NCI-H524 (cell line): ENCODE measurements at regions not wholly inside any gene's neighbourhood (a gene's known extent, or its start where the extent isn't known, plus 50 kb on each side); places are given as distances from the start of the nearest gene placed in this dataset.

Experiments used
- DNase-seq, 2 experiments: peaks; one replicate each; lab custom pipeline; 2025; lab: John Stamatoyannopoulos, UW

DNA sequence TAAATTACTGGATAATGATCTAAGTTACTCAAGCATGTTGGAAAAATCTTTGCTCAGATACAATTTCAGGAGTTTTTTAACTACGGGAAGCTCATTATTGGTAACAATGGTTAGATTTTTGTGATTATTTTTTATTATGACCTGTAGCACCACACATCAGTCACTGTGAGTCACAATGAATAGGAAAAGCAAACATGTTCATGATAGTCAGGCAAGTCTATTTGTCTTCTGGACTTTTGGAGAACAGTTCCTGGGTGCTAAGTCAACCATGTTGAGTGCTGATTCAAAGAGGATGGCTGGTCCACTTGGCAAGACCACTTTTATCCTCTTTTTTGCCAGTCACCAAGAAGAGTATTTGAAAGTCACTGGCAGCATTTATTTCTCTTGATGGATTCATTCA, 403.2 kb downstream of the KIF4B start:
- DNase-seq, result no peak

DNA sequence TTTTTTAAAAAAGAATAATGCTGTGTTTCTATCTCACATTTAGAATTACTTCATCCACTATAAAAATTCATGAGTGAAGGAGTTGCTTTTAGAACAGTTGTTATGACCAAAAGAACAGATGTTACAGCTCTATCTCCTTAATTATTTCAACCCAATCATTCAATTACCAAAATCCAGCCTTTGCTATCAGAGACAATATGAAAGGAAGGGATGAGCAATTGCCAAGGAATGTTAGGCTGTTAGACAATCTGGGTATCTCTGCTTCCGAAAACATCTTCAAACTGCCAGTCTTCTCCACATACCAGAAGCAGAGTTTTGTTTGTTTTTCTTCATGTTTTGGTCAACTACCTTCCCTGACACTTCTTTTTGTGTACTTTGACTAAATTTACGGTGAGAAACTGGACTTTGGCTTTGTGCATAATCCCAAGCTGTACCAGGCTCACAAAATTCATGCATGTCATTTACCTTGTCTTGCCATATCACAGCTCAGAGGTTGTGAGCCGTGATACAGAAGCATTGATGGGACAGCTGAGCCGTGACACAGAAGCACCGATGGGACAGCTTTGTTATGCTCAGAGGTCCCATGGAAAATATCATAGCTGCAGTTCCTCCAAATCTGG, 405.5 kb downstream of the KIF4B start:
- DNase-seq, result peak in 1 of 2 experiments; percentile 46

DNA sequence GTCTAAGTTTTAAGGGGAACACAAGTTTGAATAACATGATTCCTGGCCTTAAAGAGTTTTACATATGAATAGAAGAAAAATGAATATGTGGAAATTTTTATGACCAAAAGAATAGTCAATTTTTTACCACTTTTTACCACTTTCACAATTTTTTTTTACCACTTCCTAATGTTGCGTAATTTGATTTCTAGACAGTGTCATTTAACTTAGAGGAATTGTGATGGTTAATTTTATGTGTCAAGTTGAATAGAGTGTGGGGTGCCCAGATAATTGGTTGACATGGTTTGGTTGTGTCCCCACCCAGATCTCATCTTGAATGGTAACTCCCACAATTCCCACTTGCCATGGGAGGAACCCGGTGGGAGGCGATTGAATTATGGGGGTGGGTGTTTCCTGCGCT, 416.6 kb downstream of the KIF4B start:
- no peak for DNase-seq

DNA sequence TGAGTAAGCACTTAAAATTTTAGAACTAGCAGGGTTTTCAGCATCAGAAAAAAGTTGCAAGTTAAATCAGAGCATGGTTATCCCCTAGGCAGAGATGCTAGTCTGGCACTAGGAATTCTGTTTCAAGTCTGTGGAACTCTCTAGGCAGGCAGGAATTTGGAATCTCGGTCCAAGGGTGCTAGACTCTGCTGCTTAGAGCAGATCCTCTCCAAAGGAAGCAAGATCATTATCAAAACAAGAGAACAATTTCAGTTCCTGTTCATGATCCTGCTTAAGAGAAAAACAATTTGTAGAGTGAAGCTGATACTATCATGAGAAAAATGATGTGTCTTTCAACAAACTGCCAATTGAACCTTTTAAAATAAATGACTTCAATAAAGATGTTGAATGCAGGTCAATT, 420.7 kb downstream of the KIF4B start:
- no peak for DNase-seq

DNA sequence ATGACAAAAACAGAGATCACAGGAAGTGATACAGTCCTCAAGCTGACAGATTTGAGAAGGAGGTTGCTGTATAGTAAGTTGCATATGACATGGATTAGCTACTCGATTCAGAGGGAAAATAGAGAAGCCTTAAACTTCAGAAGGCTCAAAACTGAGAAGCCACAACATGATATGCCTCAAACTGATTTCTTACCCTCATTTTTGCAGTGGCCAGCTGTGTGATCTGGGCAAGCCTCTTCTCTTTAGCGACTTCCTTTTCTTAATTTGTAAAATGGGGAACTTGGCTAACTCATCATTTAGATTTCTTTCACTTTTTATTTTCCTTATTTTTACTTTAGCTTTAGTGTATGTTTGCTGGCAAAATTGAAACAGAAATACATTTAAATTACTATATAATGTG, 421.1 kb downstream of the KIF4B start:
- DNase-seq, result no peak

DNA sequence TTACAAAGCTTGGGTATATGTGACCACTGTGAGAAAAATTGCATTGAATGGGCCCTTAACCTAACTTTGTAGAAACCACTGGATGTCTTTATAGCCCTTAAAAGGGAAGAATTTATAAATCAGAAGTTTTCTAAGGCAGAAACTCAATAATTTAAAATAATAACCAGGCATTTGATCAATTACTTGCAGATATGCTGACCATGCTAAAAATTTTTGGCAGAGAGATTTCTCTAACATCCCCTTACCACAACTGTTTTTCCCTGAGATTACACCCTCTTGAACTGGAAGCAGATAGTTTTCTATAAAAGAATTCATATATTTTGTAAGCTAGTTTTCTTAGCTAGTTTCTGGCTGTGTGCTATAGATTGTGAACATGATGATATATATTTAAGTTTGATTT, 428.3 kb downstream of the KIF4B start:
- no peak for DNase-seq

DNA sequence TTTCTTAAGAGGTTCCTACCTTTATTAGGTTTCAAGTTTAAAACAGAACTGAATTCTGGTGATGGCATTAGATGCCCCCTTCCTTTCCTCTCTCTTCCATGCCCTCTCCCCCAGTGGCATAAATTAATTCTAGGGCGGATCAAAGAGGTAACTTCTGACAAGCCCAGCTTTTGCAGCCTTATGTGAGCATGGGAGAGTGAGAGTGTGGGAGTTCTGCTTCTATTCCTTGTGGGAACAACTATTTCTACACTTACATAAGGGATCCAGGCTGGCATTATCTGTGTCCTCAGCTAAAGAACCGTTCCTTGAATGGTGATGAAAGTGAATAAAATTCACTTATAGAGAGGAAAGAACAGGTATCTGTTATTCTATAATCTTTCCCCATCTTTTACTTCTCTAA, 437.6 kb downstream of the KIF4B start:
- DNase-seq, result no peak

DNA sequence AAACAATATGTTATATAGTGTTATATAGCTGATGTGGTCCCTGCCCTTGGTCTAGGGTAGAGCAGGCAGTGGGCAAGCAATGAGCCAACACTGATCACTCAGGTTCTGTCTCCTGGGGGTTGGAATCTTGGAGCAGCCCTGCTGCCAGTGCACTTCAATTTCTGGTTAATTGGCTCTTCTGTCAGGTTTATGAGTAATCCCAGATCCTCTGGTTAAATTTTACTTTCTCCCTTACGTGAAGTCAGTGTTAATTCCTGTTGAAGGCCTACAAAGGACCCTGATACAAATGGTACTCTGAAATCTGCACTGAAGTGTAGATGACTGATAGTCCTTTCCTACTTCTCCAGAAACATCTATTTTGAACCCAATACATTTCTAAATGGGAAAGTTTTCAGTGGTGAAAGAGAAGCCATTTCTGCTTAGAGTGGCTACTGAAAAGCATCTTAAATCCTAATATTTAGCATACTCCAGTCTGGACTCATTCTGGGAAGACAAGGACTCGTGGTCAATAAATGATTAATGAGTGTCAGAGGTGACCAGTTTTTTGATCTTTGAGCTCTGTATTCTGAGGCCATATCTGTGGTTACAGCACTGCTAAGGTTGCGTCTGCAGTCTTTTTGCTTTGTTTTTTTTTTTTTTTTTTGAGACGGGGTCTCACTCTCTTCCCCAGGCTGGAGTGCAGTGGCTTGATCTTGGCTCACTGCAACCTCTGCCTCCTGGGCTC, 442.4 kb downstream of the KIF4B start:
- DNase-seq, result peak; percentile 4 to 64

DNA sequence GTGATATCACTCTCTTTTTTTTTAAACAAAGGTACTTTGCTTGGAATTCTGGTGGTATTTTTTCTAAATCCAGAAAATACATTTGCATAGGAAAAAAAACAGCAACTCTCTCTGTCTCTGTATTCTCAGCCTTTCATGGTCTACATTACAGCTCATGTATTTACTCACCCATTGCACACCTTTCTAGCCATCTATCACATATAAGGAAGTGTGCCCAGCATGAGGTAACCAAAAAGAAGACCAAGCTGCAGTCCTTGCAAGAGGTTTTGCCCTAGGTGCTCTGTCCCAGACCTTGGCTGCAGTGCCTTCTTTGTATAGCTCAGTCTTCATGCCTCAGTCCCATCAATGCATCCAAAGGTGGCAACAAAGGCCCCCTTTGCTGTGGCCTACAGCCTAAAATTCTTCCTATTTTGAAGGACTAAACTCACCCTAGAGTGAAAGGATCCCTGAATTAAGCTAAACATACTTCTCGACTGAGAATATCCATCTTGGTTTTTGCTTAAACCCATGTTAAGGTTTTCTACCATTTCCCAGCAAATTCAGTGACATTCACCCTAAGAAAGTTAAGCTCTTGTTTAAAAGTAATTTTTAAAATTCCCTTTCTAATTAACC, 446.4 kb downstream of the KIF4B start:
- DNase-seq, result no peak

DNA sequence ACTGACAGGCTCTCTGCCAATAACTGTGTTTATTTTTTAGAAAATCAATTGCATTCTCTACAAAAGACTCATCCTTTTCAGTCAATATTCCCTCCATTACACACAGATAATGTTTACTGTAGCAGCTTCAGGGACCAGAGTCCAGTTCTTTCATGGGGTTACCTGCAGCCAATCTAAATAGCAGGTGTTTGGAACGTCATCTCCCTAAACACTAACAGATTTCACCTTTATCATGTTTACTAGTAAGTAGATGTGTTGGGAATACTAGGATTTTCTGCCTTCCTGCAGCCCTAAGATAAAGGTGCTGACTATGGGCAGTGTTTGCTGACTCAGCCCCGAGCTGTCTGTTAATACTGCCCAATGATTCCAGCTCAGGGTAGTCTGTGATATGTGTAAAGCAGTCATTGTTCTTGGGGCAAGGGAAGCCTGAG, 447.0 kb downstream of the KIF4B start:
- DNase-seq, result no peak

DNA sequence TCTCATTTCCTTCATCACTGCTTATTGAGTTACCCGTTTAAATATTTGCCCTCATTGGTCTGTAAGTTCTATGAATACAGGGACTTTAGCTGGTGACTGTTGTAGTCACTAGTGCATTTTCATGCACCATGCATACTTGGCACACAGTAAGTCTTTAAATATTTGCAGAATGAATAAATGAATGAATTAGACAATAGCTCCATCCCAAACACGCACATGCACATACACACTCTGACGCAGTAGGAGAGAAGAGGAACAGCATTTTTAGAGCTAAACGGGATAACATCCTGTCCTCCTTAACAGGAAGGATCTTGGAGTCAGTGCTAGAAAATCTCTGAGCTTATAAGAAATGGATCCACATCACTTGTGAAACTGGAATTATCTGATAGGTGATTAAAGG, 447.7 kb downstream of the KIF4B start:
- no peak for DNase-seq

DNA sequence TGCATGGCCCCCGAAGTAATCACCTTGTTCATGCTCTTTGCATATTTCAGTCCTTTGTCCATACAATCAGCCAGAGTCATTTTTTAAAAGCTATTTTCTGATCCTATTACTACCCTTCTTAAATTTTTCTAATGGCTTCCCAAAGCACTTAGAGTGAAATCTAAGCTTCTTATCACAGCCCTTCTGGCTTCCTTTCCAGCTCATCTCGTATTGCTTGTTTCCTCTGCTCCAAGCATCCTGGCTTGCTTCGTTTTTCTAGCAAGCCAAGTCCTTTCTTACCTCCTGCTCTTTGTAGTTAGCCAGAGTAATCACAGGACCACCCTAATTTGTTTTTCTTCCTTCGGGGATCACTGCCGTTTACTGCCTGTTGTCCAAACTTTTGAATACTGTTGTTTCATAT, 453.3 kb downstream of the KIF4B start:
- DNase-seq, result peak; percentile 16 to 71

DNA sequence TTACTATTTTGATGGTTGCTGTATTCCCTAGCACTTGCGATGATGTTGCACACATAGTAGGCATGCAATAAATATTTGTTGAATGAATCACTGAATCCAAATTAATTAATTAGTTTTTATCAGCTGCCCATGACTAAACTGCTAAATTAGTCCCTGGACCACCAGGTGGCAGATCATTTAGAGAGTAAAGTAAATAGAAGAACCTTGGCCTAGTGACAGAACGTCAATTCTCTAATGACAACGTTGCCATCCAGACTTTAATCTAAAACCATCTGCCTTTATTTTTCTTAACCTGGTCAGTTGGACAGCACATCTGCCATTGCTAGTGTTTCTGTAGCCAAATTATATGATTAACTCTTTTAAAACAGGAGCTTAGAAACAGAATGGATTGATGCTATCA, 457.5 kb downstream of the KIF4B start:
- peak; percentile 91 to 97 for DNase-seq

DNA sequence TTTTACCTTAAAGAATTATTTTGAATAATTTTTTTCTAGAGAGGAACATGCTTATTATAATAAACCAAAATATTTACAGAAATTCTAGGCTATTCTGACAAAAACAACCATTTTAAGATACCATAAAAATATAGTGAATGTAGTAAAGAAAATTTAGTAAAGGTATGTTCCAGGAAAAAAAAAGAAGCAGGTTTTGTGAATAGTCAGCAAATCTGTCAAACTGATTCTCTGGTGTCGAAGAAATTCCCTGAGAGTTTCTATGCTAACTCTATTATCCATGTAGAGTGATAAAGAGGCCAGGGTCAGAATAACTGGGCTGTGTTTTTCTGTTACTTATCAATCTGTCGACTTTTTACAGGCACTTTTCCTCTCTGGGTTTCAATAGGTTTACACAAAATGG, 459.2 kb downstream of the KIF4B start:
- DNase-seq, result no peak

DNA sequence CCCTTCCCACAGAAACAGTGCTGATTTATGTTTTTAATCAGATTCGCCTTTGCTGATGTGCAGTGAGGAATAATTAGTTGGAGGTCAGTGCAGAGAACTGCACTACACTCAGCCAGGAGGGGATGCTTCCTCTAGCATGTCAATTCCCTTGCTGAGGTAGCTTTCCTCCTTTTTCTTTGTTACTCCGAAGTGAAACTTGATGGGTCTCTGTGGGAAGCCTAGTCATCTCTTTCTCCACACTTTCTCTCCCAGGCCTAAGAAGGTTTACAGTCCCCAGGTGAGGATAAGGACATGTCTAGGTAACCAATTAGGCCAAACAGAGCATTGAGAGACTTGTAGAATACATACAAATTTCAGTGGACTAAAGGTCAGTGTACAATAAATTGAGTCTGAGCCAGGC, 461.8 kb downstream of the KIF4B start:
- DNase-seq, result no peak

DNA sequence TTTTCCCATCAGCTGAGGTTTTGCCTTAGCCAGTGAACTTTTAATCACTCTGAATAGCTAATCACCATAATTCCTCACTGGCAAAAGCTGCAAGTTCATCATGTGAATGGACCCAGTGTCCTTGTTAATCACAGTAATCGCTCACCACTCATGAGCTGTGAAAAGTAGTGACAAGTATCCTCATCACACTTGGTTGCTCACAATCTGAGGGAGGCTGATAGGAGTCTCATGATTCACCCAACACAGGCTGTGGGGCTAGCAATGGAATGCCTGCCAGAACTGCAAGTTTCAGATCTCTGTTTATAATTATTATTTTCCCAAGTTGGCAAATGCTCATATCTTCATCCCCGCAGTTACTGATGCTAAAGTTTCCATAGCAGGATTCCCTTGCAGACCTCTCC, 467.2 kb downstream of the KIF4B start:
- DNase-seq, result peak in 1 of 2 experiments; percentile 68

DNA sequence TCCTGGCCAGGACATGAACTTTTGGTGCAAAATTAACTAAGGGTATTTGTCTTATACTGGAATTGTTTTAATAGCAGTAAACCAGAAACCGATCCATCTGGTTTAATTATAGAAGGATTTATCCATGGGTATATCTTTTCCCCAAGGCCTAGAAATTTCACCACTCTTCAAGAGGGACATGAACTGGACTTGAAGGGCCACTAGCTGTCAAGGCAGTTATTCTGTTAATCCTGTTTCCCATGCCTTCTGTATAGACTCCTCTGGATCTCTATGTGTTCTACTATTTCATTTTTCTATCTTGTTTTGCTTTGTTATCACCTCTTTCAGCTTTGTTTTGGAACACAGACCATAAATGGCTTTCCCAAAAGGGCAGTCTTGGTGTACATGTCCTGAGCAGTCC, 467.6 kb downstream of the KIF4B start:
- no peak for DNase-seq

DNA sequence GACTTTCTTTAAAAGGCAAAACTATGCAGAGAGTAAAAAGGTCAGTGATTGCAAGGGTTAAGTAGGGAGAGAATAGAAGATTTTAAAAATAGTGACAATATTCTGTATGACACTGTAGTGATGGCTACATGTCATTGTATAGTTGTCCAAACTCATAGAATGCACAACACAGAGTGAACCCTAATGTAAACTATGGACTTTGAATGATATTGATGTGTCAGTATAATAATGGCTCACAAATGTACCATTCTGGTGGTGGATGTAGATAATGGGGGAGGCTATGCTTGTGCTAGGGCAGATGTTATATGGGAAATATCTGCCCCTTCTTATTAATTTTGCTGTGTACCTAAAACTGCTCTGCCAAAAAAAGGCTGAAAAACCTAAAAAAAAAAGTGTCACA, 468.9 kb downstream of the KIF4B start:
- DNase-seq, result no peak

DNA sequence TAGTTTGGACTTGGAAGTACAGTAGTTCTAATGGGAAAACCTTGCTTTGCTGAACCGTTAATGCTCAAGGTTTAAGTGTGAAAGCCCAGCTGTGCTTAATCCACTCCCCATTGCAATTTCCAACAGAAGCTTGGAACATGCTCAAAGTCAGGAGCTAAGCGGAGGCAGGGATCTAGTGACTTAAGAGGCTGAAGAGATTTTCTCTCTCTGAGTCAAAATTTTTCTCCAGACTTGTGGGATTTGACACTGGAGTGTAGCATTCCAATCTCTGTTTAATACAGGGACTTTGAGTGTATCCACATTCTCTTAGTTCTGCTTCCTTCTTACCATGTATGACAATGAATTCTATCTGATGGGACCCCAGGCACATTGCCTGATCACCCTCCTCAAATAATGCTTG, 471.8 kb downstream of the KIF4B start:
- DNase-seq, result peak; percentile 35 to 90

DNA sequence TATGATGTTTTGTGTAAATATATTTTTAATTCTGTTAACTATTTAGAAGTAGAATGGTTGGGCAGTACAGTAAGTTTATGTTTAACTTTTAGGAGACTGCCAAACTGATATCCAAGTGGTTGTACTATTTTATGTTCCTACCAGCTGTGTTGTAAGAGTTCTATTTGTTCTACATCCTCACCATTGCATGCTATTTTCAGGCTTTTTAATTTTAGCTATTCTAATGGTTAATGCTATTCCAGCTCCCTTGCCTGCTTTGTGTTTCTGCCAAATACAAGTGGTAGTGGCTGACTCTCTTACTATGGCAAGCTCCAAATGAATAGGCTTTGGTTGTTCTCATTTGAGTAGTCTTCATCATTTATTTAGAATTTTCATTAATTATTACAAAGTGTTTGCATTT, 476.4 kb downstream of the KIF4B start:
- no peak for DNase-seq

DNA sequence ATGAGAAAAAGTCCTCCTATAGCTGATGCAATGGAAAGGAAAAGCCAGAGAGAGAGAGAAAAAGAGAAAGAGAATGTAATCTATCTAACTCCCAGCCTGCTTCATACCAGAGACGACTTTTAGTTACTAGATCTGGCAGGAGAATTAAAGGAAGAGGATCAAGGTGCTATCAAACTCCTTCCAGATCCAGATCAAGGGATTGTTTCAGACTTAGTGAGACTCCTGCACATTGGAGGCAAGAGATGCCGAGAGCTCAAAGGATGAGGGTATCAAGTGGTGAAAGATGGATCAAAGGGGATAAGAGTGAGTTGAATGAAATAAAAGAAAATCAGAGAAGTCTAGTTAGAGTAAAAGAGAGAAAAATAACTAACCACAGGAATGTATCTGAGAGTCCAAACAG, 478.6 kb downstream of the KIF4B start:
- no peak for DNase-seq

DNA sequence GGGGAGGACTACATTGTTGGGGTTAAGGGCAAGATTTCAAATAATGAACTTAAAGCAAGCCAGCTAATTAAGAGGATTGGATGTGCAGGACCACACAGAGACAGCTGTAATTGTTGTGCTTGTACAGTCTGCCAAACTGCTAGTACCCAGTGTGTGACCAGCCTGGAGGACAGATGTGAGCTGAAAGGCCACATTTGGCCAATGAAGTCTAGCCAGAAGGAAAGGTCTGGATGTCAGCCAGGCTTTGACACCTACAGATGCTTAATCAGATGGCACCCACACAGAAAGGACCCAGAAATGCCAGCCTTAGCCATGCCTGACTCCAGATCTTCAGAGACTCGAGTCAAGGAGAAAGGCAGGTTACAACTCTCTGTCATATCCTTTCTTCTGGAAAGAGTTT, 491.1 kb downstream of the KIF4B start:
- DNase-seq, result peak; percentile 29 to 86

DNA sequence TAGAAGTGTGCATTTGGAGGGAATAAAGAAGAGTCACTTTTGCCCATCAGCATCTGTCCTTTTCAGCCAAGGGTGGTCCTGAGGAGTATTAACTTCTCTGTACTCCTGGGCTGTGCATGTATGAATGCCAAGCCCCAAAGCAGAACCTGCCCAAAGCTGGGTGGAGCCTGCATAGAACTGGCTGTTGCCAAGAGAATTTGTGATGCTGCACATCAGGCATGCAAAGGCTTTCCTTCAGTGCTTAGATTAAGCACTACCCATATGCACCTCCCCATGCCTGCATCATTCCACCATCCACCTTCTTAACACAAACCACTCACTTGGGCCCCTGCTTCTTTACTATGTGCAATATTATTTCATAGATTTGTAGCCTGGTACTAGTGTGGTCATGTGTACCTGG, 493.8 kb downstream of the KIF4B start:
- no peak for DNase-seq

DNA sequence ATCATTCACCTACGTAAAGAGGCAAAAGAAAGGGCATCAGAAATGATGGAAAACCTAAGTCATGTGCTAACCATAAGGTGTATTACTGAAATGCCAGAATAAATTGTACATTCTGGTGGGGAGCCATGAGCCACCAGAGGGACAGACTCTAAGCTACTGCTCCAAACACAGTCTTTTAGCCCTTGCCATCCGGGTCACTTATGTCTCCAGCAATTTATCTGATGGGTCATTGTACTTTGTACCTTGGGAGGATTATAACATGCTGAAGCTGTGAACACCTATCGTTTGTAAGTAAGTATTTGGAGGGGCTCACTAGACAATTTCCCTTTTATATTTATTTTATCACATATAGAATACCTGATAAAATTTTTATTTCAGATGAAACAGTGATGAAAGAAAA, 495.1 kb downstream of the KIF4B start:
- no peak for DNase-seq
